ENCODE measurements at regions not wholly inside any gene's neighbourhood (a gene's known extent, or its start where the extent isn't known, plus 50 kb on each side); places are given as distances from the start of the nearest gene placed in this dataset.
A peak's percentile ranks its signal among the peaks of the same experiment; 100 is the strongest.

DNA sequence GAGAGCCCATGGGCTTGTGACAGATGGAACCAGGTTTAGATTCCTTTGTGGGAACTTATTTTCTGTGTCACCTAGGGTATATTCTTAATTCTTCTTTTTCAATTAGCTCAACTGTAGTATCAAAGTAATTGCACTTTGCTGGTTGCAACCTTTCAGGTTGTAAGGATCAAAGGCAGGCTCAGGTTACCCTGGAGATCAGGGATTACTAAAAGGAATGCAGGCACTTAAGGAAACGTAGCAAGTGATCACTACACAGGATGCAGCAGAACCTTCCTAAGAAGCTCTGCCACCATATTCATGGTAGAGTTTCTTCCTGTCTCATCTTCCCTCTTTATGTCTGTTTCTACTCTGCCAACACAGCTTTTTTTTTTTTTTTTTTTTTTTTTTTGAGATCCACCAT, 133.2 kb upstream of the JAG1 start:
- no peak for DNase-seq

DNA sequence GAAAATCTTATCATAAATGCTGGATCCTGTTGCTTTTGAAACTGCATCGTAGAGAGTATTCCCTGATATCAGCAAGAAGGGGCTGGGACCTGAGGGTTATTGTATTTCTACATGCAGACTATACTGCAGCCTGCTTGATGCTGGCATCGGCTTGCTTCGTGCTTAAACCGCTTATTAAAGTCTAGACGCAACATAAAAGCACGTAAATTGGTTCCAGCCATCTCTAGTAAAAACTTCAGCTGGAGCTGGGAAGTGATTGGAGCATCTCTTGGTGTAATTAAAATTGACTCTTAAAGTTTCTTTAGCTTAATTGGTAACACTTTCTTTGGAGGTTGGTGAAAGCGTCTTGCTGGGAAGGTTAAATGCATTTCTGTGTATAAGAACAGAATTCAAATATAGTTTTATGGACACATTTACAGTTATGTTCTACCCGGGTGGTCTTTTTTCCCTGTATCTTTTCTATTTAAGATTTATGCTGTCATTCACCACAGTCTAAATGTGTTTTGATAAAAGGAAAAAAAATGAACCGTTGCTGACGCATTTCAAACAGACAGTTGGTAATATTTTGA, 139.0 kb upstream of the JAG1 start:
- no peak for DNase-seq

DNA sequence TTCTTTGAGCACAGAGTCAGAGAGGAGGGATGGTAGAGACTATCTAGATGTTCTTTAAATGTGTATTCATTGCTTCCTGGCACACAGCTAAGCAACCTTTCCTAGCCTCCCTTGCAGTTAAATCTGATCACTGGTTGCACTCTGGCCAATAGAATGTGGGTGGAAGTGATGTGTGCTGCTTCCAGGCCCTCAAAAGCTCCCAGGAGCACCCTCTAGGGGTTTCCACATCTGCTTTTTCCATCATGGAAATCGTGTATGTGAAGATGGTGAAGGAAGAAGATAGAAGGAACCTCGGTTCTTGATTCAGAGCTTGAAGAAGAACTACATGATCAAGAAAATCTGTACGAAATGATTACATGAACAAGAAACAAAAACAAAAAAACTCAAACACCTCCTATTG, 149.8 kb upstream of the JAG1 start:
- no peak for DNase-seq

DNA sequence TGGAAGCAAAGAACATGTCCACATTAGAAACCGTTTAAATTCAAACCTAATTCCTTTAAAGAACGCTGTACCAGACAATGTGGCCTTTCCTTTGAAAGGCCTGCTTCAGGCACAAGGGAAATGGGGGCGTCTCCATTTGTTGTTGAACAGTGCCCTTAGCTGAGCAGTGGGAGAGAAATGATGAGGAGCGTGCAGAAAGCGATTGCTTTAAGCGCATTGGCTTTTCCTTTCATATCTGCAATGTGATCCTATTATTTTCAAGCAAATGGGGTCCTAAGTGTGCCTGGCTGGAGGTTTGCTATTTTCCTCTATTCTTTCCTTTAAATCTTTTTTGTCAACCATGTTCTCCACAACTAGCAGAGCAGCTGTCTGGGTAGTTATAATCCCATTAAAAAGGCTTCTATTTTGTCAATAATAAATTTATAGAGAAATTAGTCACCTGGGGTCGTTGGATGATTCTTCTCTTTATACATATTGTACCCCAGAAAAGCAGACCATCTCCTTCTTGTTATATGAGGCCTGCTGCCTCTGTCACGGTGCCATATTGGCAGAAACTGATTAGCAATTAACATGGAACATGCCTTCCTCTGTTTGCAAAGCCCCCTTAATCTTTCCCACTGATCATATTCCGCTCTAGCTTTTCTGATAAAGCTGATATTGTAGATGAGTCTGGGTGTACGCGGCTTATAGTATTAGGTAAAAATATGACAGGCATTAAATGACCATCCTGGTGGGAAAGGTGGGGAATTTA, 151.1 kb upstream of the JAG1 start:
- no peak for DNase-seq

DNA sequence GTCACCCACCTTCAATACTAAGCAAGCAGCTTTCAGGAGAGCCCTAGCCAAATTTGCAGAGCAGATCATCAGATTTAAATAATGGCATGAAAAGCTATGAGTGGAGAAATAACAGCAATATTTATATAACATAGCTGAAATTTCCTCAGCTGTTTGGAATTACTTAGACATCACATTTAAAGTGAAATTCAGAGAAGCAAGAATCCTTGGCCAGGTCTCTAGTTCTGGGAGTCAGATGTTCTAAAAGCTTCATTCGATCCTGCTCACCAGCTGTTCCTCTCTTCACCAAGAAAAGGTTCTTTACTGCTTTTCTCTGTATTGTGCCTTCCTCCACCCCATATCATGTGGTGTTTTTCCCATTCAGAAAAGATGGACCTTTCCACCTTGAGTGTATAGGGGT, 152.3 kb upstream of the JAG1 start:
- DNase-seq: no peak

DNA sequence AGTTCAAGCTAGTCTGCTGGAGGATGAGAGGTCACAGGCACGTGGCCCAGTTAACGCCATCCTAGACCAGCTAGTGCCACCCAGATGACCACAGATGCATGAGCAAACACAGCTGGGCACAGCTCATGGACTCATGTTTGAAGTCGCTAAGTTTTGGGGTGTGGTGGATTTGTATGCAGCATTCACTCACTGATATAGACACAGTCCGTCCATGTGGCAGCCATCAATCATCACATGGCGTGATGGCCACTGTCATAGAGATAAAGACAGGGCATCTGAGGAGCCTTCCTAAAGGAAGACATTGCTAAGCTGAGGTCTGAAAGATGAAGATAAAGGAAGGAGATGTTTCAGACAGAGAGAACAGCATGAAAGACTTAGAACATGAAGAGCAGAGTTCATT, 154.4 kb upstream of the JAG1 start:
- no peak for DNase-seq

DNA sequence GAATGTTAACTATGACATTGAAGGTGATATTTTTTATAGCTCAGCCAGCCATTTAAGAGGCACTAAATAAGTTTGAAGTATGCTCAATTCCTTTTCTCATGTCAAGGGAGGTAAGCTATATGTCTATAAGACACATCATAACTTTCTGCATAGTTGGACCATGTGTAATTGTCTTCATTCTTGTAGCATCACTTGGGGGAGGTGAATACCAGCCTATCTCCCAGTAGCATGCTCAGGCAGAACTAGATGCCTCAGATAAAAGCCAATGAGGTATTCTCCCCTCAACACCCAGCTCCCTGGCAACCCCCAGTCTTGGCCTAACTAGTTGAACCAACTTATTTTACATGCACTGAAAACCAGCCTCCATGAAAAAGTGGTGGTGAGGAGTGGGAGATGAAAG, 158.3 kb upstream of the JAG1 start:
- DNase-seq: no peak

DNA sequence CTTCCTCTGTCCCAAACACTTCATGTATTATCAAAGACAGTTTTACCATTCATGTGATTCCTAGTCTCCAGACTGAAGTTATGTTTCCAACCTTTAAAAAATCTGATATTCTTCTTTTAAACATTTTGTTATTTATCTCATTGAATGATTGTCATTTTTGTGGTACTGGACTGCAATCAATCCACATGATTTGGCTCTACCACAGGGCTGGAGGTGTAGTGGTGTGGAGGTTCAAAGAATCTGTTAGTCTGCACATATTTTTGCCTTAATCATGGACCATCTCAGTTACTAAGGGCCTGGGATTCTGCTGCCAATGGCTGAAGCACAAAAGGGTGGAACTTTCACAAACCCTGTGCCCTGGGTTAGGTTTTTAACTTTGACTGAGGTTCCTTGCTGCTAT, 164.1 kb upstream of the JAG1 start:
- no peak for DNase-seq

DNA sequence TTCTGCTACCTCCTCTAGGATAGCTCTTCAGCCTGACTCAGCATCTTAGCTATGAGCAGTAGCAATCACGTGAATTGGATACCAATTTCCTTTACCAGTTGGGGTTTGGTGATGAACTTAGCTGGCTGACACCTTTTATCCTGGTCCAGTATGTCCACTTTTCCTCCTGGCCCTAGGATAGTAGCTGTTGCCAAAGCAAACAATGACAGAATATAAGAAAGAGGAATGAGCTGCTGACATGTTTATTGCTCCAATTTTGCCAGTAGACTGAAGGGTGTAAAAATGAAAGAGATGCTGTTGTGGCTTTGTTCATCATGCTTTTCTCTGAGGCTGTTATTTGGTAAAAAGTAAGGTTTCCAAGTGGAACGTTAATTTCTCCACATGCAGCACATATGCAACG, 168.3 kb upstream of the JAG1 start:
- DNase-seq: no peak

DNA sequence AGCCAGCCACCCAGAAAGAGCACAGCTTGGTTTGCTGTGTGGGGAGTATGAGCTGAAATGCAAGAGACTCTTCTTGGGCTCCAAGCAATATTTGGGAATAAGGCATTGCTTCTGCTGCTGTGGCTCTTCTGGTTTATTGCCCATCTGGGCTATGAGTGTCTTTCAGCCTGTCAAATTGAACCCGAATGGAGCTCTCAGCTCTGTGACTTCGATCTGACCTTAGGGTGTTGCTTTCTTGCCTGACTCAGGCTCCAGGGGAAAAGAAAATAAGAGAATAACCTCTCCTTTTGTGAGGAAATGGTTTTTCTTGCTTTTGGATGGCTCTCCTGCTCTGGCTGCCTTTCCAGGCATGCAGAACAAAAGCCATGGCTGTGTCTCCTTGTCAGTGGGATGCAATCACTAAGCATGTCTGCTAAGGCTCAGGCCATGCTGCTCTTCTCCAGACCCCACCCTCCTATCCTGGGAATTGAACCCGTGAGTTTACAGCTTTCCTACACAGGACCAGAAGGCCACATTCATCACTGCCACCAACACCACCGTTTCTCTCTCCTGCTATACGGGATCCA, 169.4 kb upstream of the JAG1 start:
- DNase-seq: no peak

DNA sequence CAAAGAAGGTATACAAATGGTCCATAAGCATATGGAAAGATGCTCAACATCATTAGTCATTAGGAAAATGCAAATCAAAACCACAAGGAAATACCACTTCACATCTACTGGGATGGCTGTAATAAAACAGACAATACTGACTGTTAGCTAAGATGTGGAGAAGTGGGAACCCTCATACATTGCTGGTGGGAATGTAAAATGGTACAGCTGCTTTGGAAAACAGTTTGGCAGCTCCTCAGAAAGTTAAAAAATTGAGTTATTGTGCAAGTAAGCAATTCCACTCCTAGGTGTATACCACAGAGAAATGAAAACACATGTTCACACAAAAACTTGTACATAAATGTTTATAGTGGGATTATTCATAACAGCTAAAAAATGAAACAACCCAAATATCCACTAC, 173.0 kb upstream of the JAG1 start:
- no peak for DNase-seq

DNA sequence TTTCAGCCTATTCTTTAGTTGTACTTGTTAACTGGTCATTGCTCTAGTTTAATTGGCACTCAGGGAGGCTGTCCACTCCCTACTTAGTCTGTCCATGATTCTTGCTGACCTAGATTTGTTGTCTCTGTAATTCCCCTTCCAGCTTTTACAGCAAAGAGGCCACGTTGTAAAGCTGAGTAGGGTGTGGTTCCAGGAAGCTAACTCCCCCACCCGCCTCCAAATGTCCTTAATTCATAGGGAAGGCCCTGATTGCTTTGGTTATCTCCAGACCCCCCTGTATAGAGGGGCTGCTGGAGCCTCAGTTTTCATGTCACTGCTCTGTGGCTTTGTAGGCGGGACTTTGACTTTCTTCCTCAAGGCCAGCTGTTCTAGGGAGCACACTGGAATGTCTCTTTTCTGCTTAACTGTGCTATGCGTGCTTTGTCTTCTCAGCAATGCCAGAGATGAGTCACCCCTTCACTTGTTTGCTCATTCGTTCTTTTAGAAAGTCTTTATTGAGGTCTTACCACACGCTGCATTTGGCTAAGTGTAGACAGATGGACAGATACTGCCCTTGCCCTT, 175.1 kb upstream of the JAG1 start:
- DNase-seq: peak; percentile 1

DNA sequence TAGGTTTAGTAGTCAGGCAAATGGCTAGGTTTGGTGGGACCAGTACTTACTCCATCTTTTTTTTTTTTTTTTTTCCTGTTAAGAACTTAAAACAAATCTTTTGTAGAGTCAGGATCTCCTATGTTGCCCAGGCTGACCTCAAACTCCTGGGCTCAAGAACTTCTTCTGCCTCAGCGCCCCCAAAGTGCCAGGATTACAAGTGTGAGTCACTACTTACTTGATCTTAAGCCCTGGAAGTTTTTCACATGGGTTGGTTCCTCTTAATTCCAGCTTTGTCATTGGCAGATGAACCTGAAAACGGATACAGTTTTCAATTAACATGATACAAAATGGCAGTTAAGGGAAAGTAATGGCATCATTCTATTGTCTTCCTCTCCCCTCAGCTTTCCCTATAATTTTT, 179.4 kb upstream of the JAG1 start:
- no peak for DNase-seq

DNA sequence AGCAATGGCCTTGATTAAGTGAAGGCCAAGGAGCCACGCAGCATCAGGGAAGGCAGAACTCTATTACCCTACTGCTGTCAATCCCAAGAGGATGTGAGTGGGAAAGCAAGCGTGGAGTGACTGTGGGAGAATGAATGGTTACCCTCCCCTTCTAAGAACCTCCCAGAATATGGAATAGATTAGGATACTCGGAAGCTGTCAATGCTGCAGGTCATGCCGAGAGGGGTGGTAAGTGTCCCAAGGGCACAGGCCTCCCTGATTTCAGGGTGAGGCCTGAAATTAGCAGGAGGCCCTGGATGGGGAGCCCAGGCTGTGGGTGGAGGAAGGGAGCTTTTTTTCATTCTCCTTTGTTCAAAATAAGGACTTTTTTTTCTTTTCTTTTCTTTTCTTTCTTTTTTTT, 179.9 kb upstream of the JAG1 start:
- DNase-seq: no peak

DNA sequence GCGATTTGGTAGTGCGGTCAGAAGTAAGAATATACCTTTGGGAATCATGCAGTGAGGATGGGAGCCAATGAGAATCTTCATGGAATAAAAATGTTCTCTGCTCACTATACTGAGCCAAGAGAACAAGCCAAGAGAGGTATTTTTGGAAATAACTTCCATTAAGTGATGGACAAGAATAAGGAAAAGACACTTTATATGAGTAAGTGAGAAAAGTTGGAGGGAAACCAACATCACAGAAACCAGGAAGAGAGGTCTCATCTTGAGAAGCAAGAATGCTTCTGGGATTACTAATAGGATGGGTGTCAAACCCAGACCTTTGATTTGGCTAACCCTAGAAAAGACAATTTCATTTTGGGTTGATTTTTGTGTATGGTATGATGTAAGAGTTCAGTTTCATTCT, 181.2 kb upstream of the JAG1 start:
- DNase-seq: no peak

DNA sequence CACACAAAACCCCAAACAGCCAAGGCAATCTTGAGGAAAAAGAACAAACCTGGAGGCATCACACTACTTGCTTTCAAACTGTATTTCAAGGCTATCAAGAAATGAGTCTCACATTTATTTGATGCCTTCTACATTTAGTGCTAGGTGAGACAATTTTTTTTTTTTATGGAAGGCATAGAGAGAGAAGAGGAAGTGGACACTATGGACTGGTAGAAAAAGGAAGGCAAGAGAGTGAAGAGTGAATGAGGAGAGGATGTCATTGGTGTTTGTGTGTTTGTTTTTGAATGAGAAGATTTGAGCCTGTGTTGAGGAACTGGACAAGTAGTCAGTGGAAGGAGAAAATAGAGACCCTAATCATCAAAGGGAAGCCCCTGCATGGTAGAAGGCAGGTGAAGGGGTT, 182.0 kb upstream of the JAG1 start:
- no peak for DNase-seq

DNA sequence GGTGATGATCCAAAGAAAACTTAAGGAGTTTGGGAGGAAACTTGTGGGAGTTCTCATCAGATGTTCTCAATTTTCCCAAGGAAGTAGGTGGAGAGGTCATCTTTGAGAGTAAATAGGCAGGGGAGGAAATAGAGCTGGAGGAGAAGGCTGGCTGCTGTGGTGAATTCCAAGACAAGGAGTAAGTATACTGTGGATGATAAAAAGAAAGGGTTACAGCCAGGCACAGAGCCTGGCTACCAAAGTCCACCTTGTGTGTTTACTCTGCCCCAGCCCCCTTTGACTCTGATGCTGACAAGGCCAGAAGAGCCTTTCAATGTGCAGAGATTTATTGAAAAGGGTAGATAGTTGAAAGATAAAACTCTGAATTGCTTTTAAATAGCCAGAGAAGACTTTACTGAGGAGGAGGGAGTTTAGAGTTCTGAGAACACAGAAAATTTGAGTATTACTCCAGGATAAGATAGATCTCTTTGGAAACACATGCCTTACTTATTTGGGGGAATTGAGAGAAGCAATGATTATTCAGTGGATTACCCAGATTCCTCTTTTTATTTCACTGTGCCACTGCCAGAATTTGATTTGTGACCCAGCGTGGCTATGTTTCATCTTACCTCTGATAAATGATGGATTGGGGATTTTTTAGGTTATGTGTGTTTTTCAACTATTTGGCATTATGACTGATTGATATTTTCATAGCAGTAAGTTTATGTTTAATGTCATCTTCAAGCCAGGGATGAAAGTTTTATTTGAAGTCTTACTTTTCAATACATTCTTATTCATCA, 182.6 kb upstream of the JAG1 start:
- no peak for DNase-seq

DNA sequence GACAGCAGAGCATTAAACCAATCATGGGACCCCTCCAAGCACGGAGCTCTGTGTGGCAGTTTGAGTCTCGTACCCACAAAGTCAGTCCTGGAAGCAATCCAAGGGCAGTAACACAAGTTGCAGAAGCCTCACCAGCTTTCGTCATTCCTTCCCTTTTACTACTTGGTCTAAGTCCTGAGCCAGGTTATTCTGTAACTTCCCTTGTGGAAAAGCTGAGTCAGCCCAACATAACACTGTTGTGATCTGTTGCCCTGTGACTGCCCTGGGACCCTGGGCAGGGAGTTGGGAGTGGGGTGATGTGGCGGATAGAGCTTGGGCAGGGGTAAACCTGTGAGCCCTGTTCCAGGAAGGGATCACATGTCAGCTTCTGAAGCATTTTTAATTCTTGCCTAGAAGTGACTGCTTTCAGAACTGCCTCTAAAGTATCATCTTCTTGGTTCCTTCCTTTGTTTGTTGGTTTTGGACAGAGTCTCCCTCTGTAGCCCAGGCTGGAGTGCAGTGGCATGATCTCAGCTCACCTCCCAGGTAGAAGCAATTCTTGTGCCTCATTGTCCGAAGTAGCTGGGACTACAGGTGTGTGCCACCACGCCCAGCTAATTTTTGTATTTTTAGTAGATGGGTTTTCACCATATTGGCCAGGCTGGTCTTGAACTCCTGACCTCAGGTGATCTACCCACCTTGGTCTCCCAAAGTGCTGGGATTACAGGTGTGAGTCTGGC, 183.7 kb upstream of the JAG1 start:
- no peak for DNase-seq

DNA sequence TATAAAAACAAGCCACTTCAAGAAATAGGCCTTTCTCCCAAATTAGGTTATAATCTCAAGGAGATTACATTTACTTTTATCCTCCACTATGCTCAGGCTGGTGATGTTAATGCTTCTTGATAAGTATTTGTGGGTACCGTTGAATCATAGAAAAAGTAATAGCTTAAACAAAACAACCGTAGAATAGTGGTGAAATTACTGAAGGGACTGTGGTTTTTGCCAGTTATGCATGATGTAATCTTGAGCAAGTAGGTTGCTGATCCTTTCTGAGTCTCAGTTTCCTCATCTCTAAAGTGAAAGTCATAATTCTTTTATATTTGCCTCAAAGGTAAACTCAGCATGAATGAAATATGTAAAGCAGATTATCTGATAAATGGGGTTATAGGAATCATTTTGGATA, 187.3 kb upstream of the JAG1 start:
- DNase-seq: peak; percentile 6

DNA sequence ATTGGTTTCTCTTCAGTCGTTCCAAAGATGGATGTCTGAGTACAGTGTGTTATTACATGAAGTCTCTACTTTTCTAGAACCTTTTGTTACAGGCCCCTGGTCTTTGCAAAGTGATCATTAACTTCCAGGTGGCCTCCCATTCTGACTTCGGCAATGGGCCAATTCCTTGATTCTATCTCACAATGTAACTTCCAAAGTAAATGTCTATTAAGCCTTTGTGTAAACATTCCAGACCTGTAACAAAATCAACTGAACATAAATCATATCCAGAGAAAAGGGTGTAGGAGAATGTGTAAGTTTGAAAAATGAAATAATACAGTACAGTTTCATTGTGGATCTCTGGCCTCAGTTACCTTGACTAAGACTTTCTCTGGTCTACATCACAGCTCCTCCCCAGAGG, 187.8 kb upstream of the JAG1 start:
- DNase-seq: no peak

DNA sequence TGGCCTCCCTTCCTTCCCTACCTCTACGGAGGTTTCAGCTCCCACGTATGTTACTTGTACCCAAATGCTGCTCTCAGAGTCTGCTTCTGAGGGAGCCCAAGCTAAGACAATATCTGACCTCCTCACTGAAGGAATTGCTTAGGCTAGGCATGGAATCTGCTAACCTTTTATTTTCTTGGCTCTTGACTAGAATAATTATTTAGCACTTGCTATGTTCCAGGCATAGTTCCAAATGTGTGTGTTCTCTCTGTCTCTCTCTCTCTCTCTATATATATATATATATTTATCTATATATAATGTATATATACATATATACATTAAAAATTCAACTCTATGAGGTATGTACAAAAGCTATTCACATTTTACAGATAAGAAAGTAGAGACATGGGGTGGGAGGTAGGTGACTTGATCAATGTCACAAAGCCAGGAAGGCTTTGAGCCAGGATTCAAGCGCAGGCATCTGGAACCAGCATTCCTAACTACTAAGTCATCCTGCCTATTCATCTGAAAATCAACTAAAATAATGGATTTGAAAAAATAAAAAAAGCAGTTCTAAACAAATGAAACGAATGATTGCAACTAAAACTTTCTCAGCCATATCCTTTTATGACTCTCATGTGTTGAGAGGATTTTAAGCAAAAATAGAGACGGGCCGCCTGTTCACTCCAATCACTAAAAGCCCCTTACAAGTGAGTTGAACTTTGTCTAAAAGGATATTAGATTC, 189.7 kb upstream of the JAG1 start:
- no peak for DNase-seq

DNA sequence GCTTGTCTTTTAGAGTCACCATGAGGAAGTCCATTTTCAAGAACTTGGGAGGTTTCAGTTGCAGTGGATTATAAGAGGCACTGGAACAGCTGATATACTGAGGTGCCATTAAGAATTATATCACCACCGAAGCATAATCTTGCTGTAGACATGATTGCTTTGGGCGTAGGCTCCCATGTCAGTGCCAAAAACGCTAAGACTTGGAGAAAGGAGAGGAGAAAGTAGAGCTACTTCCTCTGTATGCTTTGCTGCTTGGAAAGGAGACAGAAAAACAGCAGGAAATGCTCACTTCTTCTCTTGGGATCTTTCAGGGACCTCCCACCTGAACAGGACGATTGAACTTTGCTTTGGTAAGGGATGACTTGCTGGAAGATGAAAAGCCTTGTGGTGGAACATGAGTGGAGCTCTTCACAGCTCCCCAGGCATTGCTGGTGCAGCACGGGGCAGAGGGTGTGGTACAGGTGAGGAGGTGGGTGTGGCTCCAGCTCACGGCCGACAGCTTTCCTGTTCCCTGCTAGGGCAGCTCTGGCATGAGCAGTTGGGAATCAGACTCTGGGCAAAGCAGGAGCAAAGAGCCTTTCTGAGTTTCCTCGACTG, 190.4 kb upstream of the JAG1 start:
- DNase-seq: no peak

All from activated CD4-positive, alpha-beta T cell treated with anti-CD3 and anti-CD28 coated beads, Interleukin-2, amount 50 U/mL, for 16 hours (primary cell).